NCI-H146 treated with DMSO at 0.1 percent for 48 hours (cell line): ENCODE measurements at regions not wholly inside any gene's neighbourhood (a gene's known extent, or its start where the extent isn't known, plus 50 kb on each side); places are given as distances from the start of the nearest gene placed in this dataset.

Experiments
- DNase-seq: peaks from one replicate; lab custom pipeline; 2025; ENCODE audit not compliant: unreplicated experiment; lab: John Stamatoyannopoulos, UW

GRCh38 chr5:74240783-74241750 lies 399.5 kb downstream of the ENC1 start:
- DNase-seq: no peak

DNA sequence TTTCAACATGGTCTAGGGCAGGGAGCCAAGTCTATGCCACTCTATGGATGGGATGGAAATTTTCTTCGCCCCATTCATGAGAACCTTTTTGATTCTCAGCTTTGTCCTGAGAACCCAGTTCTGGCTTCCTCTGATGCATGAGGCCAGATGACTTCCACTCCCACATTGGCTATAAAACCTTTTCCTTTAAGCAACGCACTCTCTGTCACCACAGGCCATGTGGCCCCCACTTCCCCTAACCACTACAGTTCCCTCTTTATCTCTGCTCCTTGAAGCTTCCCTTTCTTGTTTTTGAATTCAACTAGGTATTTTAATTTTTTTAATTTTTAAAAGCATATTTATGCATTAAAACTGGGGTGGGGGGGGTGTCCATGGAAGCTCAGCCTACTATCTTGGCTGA lies 401.3 kb downstream of the ENC1 start:
- no peak for DNase-seq

DNA sequence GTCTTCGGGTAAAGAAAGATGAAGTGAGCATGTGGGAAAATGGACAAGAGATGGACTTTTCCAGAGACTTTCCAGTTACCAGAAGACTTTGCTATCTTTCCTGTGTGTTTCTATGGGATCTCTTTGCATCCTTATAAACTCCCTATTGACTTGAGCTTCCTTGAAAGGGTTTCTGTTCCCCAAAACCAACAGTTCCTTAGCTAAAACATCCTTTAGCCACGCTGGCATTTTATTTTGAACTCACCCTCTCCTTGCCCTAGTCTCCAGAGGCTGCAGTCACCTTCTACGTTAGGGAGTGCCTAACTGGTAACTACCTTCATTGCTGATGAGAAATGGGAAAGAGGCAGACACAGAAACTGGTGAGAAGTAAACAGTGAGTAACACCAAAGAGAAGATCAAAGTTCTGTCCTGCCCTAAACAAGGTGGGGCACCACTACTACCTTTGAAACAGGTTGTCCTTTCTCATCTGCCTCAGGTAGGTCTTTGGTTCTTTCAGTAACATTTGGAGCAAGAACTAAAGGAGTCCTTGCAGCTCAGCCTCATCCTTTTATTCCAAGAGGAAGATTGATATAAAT lies 402.9 kb downstream of the ENC1 start:
- DNase-seq: no peak

DNA sequence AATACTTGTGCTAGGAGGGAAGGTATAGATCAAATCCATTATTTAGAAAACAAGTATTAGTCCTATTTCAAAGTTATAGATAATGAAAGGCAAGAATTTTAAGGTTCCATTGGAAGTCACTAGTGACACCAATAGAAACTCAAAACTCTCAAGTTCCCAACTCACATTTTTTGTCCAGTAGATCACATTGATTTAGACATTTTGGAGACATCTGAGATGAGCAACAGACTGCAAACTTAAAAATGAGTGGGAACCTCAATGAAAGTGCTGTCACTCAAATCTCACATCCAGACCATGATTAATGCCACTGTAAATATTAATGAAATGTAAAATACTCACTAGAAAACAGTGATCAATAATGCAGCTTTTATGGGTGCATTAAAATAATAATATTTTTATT lies 405.0 kb downstream of the ENC1 start:
- no peak for DNase-seq

DNA sequence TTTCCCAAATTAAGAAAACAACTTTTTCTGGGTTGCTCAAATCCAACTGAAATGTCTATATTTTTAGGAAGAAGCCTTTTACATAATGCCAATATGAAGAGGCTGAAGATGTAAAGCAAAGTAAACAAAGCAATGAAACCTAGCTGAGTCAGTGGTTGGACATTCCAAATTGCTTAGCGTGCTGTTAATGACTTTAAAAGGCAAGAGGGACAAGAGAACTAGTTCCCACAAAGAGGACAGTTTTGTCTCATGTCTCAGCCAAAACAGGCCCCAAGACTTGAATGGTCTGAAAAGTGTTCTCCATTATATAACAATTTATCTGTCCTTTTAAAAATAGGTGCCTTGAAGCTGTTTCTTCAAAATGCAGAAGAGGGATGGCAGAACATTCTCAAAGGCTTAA lies 407.0 kb downstream of the ENC1 start:
- no peak for DNase-seq

GRCh38 chr5:74233091-74233490 lies 407.4 kb downstream of the ENC1 start:
- no peak for DNase-seq

- no peak for DNase-seq
These were observed 408.3 kb downstream of the ENC1 start for GRCh38 chr5:74232276-74232675.

GRCh38 chr5:74231697-74232096 lies 408.8 kb downstream of the ENC1 start:
- DNase-seq: no peak

DNA sequence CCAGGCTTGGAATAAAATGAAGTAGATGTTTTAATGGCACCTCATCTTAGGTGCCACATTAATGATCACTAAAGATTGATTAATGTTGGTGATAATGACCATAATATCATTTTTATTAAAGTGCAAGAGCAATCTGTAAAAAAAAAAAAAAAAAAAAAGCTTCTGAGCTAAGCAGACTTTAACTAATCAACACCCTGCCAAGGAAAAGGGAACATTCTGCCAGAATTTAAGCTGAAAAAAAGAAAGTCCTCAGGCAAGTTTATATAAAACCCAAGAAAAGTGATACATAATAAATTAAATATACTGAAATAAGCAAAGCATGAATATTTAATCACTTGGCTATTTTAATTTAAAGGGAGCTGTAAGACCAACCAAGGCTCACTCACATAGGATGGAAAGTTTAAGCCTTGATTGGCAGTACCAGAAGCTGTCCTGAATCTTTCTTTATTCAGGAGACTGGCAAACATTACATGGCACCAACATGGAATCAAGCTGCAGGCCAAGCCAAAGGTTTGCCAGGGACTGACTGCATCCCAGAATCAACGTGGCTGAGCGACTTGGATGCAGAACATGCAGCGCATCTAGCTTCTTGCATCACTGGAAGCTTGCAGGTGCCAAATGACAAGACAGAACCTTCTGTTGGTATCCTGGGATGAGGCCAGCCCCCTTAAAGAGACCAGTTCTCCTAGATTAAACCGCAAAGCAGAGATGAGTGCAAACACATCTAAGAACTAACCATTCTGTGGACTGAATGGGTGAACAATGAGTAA lies 413.6 kb downstream of the ENC1 start:
- DNase-seq: no peak

DNA sequence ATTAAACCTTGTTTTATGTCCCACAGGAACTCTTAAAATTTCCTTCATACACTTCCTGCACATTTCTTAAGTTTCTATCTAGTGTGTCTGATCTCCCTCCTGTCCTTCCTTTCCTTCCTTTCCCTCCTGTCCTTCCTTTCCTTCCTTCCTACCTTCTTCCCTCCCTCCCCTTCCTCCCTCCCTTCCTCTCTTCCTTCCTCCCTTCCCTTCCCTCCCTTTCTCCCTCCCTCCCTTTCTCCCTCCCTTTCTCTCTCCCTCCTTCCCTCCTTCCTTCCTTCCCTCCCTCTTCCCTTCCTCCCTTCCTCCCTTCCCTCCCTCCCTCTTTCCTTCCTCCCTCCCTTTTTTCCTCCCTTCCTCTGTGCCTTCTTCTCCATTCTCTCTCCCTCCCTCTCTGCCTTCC lies 414.9 kb downstream of the ENC1 start:
- DNase-seq: no peak

GRCh38 chr5:74224331-74224730 lies 416.2 kb downstream of the ENC1 start:
- DNase-seq: no peak

DNA sequence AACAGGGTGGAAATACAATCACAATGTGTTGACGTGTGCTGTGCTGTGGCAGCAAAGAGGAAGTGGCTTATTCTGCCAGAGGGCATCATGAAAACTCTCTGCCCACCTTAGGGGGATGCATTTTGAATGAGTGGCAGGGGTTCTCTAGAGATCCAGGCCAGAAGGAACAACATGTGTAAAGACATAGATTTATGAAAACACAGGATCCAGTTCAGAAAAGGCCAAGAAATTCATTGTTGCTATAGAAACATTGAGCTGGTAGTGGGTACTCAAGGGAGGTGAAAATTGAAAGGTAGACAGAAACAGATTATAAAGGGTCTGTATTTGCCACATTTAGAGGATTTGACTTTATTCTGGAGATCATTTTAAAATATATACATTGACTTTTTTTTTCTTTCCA lies 417.7 kb downstream of the ENC1 start:
- no peak for DNase-seq

- DNase-seq: no peak
These were observed 419.1 kb downstream of the ENC1 start for GRCh38 chr5:74221413-74221812.

DNA sequence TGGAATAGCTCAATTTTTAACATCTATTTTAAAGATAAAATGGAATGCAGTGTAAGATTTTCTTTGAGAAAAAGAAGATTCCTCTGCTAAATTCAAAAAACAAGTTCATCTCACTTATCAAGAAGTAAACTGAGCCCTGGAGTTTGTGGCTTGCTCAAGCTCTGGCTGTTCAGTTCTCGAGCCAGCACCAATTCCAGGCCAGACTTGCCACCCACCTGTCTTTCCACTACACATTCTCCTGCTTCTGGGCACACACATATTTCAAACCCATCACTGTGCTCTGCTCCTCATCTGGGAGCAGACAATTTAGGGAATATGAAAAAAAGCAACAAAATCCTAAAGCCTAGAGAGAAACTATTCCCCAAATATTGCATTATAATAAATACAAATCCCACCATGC lies 424.5 kb downstream of the ENC1 start:
- no peak for DNase-seq

GRCh38 chr5:74212336-74212735 lies 428.2 kb downstream of the ENC1 start:
- no peak for DNase-seq

DNA sequence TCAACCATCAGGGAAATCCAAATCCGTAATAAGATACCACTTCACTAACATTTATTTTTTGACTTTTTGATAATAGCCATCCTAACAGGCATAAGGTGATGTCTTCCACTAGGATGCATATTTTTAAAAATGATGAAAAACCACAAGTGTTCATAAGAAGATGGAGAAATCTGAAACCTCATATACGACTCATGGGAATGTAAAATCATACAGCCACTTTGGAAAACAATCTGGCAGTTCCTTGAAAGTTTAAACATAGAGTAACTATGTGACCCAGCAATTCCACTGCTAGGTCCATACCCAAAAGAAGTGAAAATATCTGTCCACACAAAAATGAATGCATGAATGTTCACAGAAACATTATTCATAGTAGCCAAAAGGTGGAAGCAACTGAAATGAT lies 431.0 kb downstream of the ENC1 start:
- no peak for DNase-seq

GRCh38 chr5:74206579-74207550 lies 433.7 kb downstream of the ENC1 start:
- peak; percentile 99 for DNase-seq

DNA sequence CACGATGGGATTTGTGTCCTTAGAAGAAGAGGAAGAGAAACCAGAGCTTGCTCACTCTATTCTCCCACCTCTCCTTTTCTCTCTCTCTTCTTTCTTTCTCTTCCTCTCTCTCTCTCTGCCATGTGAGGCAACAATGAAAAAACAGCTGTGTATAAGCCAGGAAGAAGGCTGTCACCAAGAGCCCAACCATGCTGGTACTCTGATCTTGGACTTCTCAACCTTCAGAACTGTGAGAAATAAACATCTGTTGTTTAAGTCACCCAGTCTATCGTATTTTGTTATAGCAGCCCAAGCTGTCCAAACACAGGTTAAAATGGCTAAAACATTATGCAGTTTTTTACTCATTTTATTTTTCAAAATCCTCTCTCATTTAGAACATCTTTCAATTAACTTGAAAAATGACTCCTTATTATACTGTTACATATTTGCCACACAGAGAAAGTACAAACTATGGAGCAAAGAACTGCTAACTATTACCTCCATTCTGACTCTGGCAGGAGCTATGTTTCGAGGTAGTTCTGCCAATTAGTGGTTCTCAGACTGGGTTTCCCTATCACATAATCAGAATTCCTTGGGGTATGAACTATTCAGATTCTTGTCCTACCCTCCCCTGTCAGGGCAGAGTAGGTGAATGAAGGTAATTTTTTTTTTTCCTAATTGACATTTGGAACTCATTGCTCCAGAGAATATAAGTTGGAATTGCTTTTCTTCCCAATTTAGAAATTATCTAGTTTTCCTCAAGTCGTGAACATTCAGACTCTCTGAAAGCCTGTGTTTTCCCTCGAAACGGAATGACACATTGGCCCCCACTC lies 434.6 kb downstream of the ENC1 start:
- DNase-seq: no peak

DNA sequence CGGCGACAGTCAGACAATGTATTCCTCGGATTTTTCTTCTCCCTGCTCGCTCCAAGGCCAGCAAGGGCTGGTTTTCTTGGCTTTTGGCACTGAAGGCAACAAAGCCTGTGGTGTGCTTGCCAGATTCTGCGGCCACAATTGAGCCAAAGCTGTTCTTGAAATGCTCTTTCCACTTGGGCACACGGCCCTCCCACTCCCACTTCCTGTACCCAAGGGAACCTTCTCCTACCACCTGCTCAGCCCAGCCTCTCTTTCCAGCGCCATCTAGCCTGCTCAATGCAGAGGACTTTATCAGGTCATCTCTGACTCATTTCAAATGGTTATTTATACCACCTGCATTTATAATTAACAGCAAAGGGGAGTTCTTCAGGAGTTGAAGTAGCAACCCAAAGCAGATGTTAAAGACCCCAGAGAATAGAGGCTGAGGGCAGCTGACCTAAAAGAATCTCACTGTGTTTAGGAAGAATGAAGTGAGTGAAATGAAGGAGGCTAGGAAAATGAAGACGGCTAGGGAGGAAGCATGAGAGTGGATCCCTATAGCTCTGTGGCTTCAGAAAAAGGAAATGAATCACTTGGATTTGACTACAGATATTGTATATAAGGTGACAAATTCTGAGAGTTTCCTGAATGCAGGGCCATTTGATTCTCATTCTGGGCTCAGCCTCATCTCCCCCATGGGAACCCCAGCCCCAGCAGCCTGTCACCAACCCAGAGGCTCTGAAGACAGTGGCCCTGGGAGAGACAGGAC lies 439.0 kb downstream of the ENC1 start:
- DNase-seq: peak; percentile 67
